Activated CD4-positive, alpha-beta T cell treated with anti-CD3 and anti-CD28 coated beads for 24 hours (primary cell): ENCODE measurements at regions not wholly inside any gene's neighbourhood (a gene's known extent, or its start where the extent isn't known, plus 50 kb on each side); places are given as distances from the start of the nearest gene placed in this dataset.
"Not testable (repeated sequence)": the region's sequence is repeated elsewhere in the genome, so short reads cannot be mapped to it uniquely, and the experiment has no call there.

Experiments
- DNase-seq, 2 donors: peaks; one replicate each; pipeline ENCODE4 v3.0.0-alpha.2; 2020; ENCODE audit warnings: low read depth in 2 of 2

GRCh38 chr7:69432276-69432675, 166.0 kb upstream of the AUTS2 start:
- DNase-seq = not testable (repeated sequence)

GRCh38 chr7:69433081-69433480, 165.2 kb upstream of the AUTS2 start:
- no peak for DNase-seq

DNA sequence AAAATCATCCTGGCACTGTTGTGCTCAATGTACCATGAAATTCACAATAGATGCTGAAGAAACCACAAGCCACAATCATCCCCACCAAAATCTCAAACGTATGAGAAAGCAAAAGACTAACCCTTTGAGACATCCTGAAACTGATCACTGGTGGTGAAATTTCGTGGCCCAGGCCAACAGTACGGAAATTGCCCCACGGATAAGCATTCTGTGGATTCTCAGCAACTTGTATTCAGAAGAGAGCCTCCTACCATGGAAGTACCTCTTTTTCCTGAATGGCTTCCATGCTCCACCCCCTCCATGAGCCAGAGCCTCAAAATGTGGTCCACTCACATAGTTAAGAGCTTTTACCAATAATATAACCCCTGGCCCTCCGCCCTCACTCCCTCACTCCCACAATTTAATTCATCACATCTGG, 163.9 kb upstream of the AUTS2 start:
- no peak for DNase-seq

- DNase-seq = no peak
Observed at GRCh38 chr7:69435711-69436110, 162.6 kb upstream of the AUTS2 start.

- DNase-seq = no peak
Observed at GRCh38 chr7:69436946-69437345, 161.3 kb upstream of the AUTS2 start.

DNA sequence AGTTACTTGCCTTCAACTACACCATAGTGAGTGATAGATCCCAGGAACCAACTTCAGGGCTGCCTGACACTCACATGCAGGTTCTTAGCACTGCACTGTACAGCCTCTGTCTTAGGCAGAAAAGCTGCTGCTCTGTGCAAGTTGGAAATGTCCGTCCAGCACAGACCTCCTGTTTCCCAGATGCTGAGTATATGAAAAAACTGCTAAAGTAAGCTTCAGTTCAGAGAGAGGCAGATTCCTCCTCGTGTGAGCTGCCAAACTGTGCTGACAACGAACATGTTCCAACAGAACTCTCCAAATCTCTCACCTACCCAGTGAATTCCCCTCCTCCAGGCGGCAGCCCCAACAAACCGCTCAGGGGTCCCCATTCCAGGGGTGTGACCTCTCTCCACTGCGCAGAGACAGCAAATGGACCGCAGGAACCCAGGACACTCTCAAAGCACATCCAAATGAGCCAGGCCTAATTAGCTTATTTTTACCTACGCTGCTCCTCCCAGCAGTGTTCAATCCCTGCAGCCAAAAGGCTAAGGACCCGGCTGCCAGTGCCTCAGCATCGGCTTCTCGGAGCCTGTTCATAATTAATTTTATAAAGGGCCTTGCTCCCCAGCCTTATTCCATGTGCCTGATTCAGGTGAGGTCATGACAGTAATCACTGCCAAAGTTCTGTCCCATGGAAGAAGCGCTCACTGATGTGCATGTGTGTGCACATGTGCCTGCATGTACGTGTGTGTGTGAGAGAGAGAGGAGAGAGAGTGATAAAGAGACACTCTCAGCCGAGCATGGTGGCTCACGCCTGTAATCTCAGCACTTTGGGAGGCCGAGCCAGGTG, 159.5 kb upstream of the AUTS2 start:
- DNase-seq = no peak

GRCh38 chr7:69439636-69440325, 158.5 kb upstream of the AUTS2 start:
- DNase-seq = no peak

GRCh38 chr7:69440976-69441375, 157.3 kb upstream of the AUTS2 start:
- no peak for DNase-seq

DNA sequence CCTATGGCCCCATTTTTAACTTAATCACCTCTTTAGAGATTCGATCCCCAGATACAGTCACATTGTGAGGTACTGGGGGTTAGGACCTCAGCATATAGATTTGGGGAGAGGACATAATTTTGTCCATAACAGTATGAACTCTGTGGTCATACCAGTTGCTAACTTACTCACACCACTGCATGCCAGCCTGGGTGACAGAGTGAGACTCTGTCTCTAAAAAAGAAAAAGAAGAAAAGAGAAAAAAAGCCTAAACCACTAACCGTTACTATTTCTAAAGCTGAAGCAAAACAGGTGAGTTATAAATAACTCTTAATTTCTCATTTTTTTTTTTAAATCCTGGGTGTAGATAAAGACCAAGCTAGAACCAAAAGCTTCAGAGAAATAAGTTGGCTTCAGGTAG, 155.1 kb upstream of the AUTS2 start:
- no peak for DNase-seq

- no peak for DNase-seq
Observed at GRCh38 chr7:69445541-69445940, 152.7 kb upstream of the AUTS2 start.

- not testable (repeated sequence) for DNase-seq
Observed at GRCh38 chr7:69446213-69446612, 152.1 kb upstream of the AUTS2 start.

GRCh38 chr7:69448071-69448470, 150.2 kb upstream of the AUTS2 start:
- DNase-seq = no peak

GRCh38 chr7:69450456-69450855, 147.8 kb upstream of the AUTS2 start:
- DNase-seq = no peak

DNA sequence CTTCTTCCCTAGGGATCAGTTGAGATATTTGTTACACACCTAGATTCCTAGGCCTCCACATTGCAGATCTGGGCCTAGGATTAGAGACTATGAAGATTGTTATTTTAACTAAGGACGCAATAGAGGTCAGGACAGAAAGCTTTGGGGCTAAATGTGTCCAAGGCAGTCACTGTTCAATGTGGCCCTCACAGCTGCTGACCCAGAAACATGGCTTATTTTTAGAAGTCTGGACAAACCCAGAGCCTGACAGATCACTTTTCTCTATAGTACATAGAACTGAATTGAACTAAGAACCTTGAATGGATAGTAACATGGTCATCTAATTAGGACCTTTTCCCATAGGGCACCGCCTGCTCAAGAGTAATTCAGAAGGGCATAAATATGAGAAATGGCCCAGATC, 146.6 kb upstream of the AUTS2 start:
- DNase-seq = no peak

GRCh38 chr7:69452797-69453196, 145.5 kb upstream of the AUTS2 start:
- no peak for DNase-seq

DNA sequence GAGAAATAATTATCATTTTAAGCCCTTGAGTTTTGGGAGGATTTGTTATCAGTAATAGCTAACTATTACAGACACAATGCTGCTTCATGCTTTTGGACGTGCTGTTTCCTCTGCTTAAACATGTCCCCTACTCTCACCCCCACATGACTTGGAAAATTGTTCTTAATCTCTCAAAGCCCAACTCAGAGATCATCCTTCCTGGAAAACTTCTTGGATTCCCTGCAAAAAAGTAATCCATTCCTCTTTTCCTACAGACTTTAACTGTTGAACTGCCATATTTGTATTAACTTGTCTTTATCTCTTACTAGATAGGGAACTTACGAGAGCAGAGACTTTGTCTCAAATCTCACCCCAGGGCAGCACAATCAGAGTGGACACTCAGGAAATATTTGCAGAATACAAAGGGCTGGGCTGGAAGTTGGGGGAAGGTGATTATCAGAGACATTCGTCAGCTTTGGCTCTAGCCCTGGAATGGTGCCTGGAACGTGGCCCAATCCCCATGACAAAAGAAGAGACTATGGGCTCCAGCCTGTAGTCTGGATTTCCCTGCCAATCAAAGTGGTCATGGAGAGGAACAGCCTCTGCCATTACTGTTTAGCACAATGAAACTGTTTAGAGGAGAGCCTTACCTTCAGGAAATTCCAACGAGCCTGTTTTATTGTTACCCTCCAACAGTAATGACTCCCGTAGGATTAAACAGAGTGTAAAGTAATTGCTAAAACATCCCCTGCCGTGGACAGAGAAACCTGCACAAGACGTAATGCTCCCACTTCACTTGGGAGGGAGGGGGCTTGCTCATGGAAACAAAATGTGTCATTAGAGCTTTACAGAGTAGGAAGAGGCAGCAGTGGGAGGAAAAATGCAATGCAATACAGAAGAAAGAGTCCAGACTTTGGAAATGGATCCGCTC, 140.4 kb upstream of the AUTS2 start:
- DNase-seq = no peak

GRCh38 chr7:69464035-69464434, 134.2 kb upstream of the AUTS2 start:
- no peak for DNase-seq

DNA sequence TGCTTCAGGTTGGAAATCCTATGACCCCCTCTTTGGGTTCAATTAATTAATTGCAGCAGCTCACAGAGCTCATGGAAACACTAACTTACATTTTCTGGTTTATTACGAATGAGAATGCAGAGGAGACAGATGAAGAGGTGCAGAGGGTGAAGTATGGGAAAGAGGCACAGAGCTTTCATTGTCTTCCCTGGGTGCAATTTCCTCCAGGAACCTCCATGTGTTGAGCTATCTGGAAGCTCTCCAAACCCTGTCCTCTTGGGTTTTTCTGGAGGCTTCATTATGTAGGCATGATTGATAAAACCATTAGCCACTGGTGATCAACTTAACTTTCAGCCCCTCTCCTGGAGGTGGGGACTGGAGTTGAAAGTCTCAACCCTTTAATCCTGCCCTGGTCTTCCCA, 133.0 kb upstream of the AUTS2 start:
- DNase-seq = no peak

DNA sequence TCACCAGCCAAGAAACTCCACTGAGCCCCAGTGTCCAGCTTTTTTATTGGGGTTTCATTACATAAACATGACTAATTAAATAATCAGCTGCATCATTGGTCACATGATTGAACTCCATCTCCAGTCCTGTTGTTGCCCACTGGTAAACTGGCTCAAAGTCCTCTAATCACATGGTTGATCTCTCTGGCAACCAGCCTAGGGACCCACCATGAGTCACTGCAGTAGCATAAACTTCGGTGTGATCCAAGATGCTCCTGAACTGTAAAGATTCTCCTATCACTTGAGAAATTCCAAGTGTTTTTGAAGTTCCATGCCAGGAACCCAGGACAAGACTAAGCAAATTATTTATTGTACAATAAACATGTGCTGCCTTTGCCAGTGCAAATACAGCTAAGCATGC, 130.4 kb upstream of the AUTS2 start:
- DNase-seq = no peak

- no peak for DNase-seq
Observed at GRCh38 chr7:69476416-69476815, 121.9 kb upstream of the AUTS2 start.

- DNase-seq = no peak
Observed at GRCh38 chr7:69482676-69483075, 115.6 kb upstream of the AUTS2 start.

- DNase-seq = no peak
Observed at GRCh38 chr7:69489533-69489932, 108.7 kb upstream of the AUTS2 start.
